ENCODE measurements at regions not wholly inside any gene's neighbourhood (a gene's known extent, or its start where the extent isn't known, plus 50 kb on each side); places are given as distances from the start of the nearest gene placed in this dataset.

- H3K27ac ChIP-seq = no peak overlapping the region
- no peaks in the 10 kb centered on the region for H3K9me3 ChIP-seq
- 83% methylated on average over 2 of the region's 2 CpGs for WGBS
- no peak for DNase-seq (ENCODE audit: low spot score)
- no peak overlapping the region for H3K4me3 ChIP-seq
- no peaks in the 10 kb centered on the region for H3K36me3 ChIP-seq
- TF ChIP-seq POLR2AphosphoS5 (IDR thresholded peaks at IDR 0.05) = no peak
- TF ChIP-seq POLR2A (IDR thresholded peaks at IDR 0.05) = no peak
- no peak for TF ChIP-seq CTCF (IDR thresholded peaks at IDR 0.05)
- H3K27me3 ChIP-seq (replicated peaks; ENCODE audit: insufficient read depth) = no peaks in the 10 kb centered on the region
- intact Hi-C loops (cut with DNase I) = no loop called here
- H3K4me1 ChIP-seq (replicated peaks) = no peaks in the 10 kb centered on the region
Observed at GRCh38 chr11:115892016-115892415, 387.8 kb upstream of the CADM1 start.

- H3K4me1 ChIP-seq (replicated peaks) = no peaks in the 10 kb centered on the region
- no peak overlapping the region for H3K4me3 ChIP-seq
- no peaks in the 10 kb centered on the region for H3K9me3 ChIP-seq
- H3K36me3 ChIP-seq = no peaks in the 10 kb centered on the region
- no peaks in the 10 kb centered on the region for H3K27me3 ChIP-seq (replicated peaks; ENCODE audit: insufficient read depth)
- H3K27ac ChIP-seq = no peak overlapping the region
- DNase-seq (ENCODE audit: low spot score) = no peak
- no peak for TF ChIP-seq POLR2A (IDR thresholded peaks at IDR 0.05)
- no peak for TF ChIP-seq POLR2AphosphoS5 (IDR thresholded peaks at IDR 0.05)
- no peak for TF ChIP-seq CTCF (IDR thresholded peaks at IDR 0.05)
- intact Hi-C loops (cut with DNase I) = no loop called here
- 67% methylated on average over 1 of the region's 1 CpG for WGBS
Observed at GRCh38 chr11:115891581-115891980, 387.4 kb upstream of the CADM1 start.

GRCh38 chr11:115890500-115890899, 386.3 kb upstream of the CADM1 start:
- no peak for DNase-seq (ENCODE audit: low spot score)
- Histone ChIP-seq H3K9me3 (no peaks in the 10 kb centered on the region), H3K27ac (no peak overlapping the region), H3K36me3 (no peaks in the 10 kb centered on the region), H3K27me3 (replicated peaks; ENCODE audit: insufficient read depth) (no peaks in the 10 kb centered on the region), H3K4me1 (replicated peaks) (no peaks in the 10 kb centered on the region), H3K4me3 (no peak overlapping the region)
- TF ChIP-seq POLR2AphosphoS5 (IDR thresholded peaks at IDR 0.05) (no peak), POLR2A (IDR thresholded peaks at IDR 0.05) (no peak), CTCF (IDR thresholded peaks at IDR 0.05) (no peak)
- WGBS = 92% methylated on average over 5 of the region's 5 CpGs
- intact Hi-C loops (cut with DNase I) = no loop called here

DNA sequence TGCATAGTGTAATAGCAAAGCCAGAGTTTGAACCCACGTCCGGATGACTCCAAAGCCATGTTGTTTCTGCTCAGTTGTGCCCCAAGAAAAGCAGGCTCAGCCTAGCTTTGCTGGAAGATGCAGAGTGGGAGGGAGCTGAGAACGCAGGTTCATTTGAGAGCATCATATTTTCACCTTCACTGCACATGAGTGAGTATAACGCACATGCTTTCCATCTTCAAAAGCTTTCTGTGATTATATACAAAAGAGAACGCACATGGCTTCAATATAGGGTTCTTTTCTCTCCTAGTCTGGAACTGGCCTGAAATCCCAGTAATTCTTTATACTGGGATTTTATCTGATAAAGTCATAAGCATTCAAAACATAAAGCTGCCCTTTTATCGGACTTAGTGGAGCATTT, 385.5 kb upstream of the CADM1 start:
- Histone ChIP-seq H3K4me1 (replicated peaks) (no peaks in the 10 kb centered on the region), H3K27ac (no peak overlapping the region), H3K36me3 (no peaks in the 10 kb centered on the region), H3K27me3 (replicated peaks; ENCODE audit: insufficient read depth) (no peaks in the 10 kb centered on the region), H3K9me3 (no peaks in the 10 kb centered on the region), H3K4me3 (no peak overlapping the region)
- 95% methylated on average over 6 of the region's 6 CpGs for WGBS
- DNase-seq (ENCODE audit: low spot score) = no peak
- TF ChIP-seq CTCF (IDR thresholded peaks at IDR 0.05) = no peak
- TF ChIP-seq POLR2A (IDR thresholded peaks at IDR 0.05) = no peak
- TF ChIP-seq POLR2AphosphoS5 (IDR thresholded peaks at IDR 0.05) = no peak
- intact Hi-C loops (cut with DNase I) = no loop called here

- no peak for DNase-seq (ENCODE audit: low spot score)
- 90% methylated on average over 8 of the region's 8 CpGs for WGBS
- intact Hi-C loops (cut with DNase I) = no loop called here
- no peaks in the 10 kb centered on the region for H3K27me3 ChIP-seq (replicated peaks; ENCODE audit: insufficient read depth)
- TF ChIP-seq CTCF (IDR thresholded peaks at IDR 0.05) (no peak), POLR2AphosphoS5 (IDR thresholded peaks at IDR 0.05) (no peak), POLR2A (IDR thresholded peaks at IDR 0.05) (no peak)
- H3K27ac ChIP-seq = no peak overlapping the region
- H3K4me1 ChIP-seq (replicated peaks) = no peaks in the 10 kb centered on the region
- H3K9me3 ChIP-seq = no peaks in the 10 kb centered on the region
- H3K4me3 ChIP-seq = no peak overlapping the region
- H3K36me3 ChIP-seq = no peaks in the 10 kb centered on the region
Observed at GRCh38 chr11:115887727-115888126, 383.5 kb upstream of the CADM1 start.

Data from prostate gland (tissue), 2 donors.